Glomerular visceral epithelial cell (primary cell): ENCODE measurements at regions not wholly inside any gene's neighbourhood (a gene's known extent, or its start where the extent isn't known, plus 50 kb on each side); places are given as distances from the start of the nearest gene placed in this dataset.
"Not testable (repeated sequence)": the region's sequence is repeated elsewhere in the genome, so short reads cannot be mapped to it uniquely, and the experiment has no call there.

Source experiments
- DNase-seq: peaks from one replicate; pipeline ENCODE4 v3.0.0-alpha.2; 2016; ENCODE audit errors: extremely low spot score

GRCh38 chr6:147911057-147911456 lies 402.6 kb downstream of the SAMD5 start:
- no peak for DNase-seq

GRCh38 chr6:147911686-147912085 lies 403.2 kb downstream of the SAMD5 start:
- no peak for DNase-seq

GRCh38 chr6:147922799-147923198 lies 414.3 kb downstream of the SAMD5 start:
- DNase-seq: no peak

- DNase-seq: no peak
Observed at GRCh38 chr6:147924598-147924997, 416.1 kb downstream of the SAMD5 start.

- DNase-seq: no peak
Observed at GRCh38 chr6:147925826-147926225, 416.8 kb upstream of the SASH1 start.

- no peak for DNase-seq
Observed at GRCh38 chr6:147930745-147931144, 411.9 kb upstream of the SASH1 start.

- no peak for DNase-seq
Observed at GRCh38 chr6:147933224-147933623, 409.4 kb upstream of the SASH1 start.

GRCh38 chr6:147935656-147936055 lies 407.0 kb upstream of the SASH1 start:
- no peak for DNase-seq

- DNase-seq: no peak
Observed at GRCh38 chr6:147936703-147937470, 405.8 kb upstream of the SASH1 start.

- DNase-seq: no peak
Observed at GRCh38 chr6:147941143-147941542, 401.5 kb upstream of the SASH1 start.

GRCh38 chr6:147942363-147942762 lies 400.3 kb upstream of the SASH1 start:
- no peak for DNase-seq

- no peak for DNase-seq
Observed at GRCh38 chr6:147944122-147944521, 398.5 kb upstream of the SASH1 start.

GRCh38 chr6:147947521-147947920 lies 395.1 kb upstream of the SASH1 start:
- no peak for DNase-seq

GRCh38 chr6:147949981-147950622 lies 392.5 kb upstream of the SASH1 start:
- no peak for DNase-seq

GRCh38 chr6:147950623-147950987 lies 392.0 kb upstream of the SASH1 start:
- DNase-seq: no peak

- no peak for DNase-seq
Observed at GRCh38 chr6:147951726-147952125, 390.9 kb upstream of the SASH1 start.

- no peak for DNase-seq
Observed at GRCh38 chr6:147954938-147955337, 387.7 kb upstream of the SASH1 start.

GRCh38 chr6:147958683-147959082 lies 384.0 kb upstream of the SASH1 start:
- no peak for DNase-seq

- no peak for DNase-seq
Observed at GRCh38 chr6:147961481-147962141, 381.0 kb upstream of the SASH1 start.

- DNase-seq: not testable (repeated sequence)
Observed at GRCh38 chr6:147965448-147965847, 377.2 kb upstream of the SASH1 start.

- DNase-seq: no peak
Observed at GRCh38 chr6:147970970-147971369, 371.7 kb upstream of the SASH1 start.

- no peak for DNase-seq
Observed at GRCh38 chr6:147972448-147972847, 370.2 kb upstream of the SASH1 start.

GRCh38 chr6:147973806-147974205 lies 368.8 kb upstream of the SASH1 start:
- DNase-seq: no peak
